OCI-LY7 (cell line): ENCODE measurements at regions not wholly inside any gene's neighbourhood (a gene's known extent, or its start where the extent isn't known, plus 50 kb on each side); places are given as distances from the start of the nearest gene placed in this dataset.
"Not testable (repeated sequence)": the region's sequence is repeated elsewhere in the genome, so short reads cannot be mapped to it uniquely, and the experiment has no call there.

Experiments used
- BruUV-seq: library from RNA; stranded (reverse); fragments of 400-500 nt; replicated peaks from 2 replicates; lab custom pipeline; 2021; lab: Mats Ljungman, UMichigan
- CTCF ChIA-PET: fragments of 300-600 bp; sonication (Branson Sonifier 250); formaldehyde crosslinking; loops from one replicate; lab custom pipeline; 2022; ENCODE audit warnings: antibody characterized with exemption; ENCODE audit not compliant: unreplicated experiment; lab: Charles Lee
- POLR2A ChIA-PET: fragments of 300-600 bp; sonication (Branson Sonifier 250); formaldehyde crosslinking; loops from one replicate; lab custom pipeline; 2022; ENCODE audit warnings: antibody characterized with exemption; lab: Charles Lee
- DNase-seq: peaks from one replicate; pipeline ENCODE4 v3.0.0-alpha.2; 2015; ENCODE audit warnings: low spot score
- H2AFZ ChIP-seq: fragments of 200-600 bp; sonication (generic), shearing (Covaris generic); 2 replicates; pipeline ENCODE4 v1.6.1; 2014; ENCODE audit warnings: mild to moderate bottlenecking, antibody characterized with exemption, low read length, moderate library complexity
- H3K27ac ChIP-seq: fragments of 200-600 bp; sonication (generic); 2 replicates; pipeline ENCODE4 v1.5.1; 2014; ENCODE audit warnings: mixed run types, low read depth, mild to moderate bottlenecking, moderate library complexity, low read length, inconsistent platforms; ENCODE audit not compliant: poor library complexity, severe bottlenecking
- H3K36me3 ChIP-seq: fragments of 200-600 bp; sonication (generic); 2 replicates; pipeline ENCODE4 v1.6.1; 2014; ENCODE audit warnings: mild to moderate bottlenecking, antibody characterized with exemption, low read length, moderate library complexity, mixed read lengths; ENCODE audit not compliant: insufficient read depth
- H3K4me1 ChIP-seq: fragments of 200-600 bp; sonication (generic); 2 replicates; pipeline ENCODE4 v1.5.1; 2014; ENCODE audit warnings: mild to moderate bottlenecking, low read length; ENCODE audit not compliant: insufficient read depth, poor library complexity, severe bottlenecking
- H3K4me2 ChIP-seq: fragments of 200-600 bp; sonication (generic); 2 replicates; pipeline ENCODE4 v1.6.1; 2014; ENCODE audit warnings: mild to moderate bottlenecking, low read length
- H3K4me3 ChIP-seq: fragments of 200-600 bp; sonication (generic); 2 replicates; pipeline ENCODE4 v1.5.1; 2014; ENCODE audit warnings: mild to moderate bottlenecking, low read depth, low read length; ENCODE audit not compliant: poor library complexity, severe bottlenecking
- H3K79me2 ChIP-seq: fragments of 200-600 bp; sonication (generic); 2 replicates; pipeline ENCODE4 v1.6.1; 2016; ENCODE audit warnings: low read depth, mild to moderate bottlenecking, low read length, moderate library complexity, mixed read lengths; ENCODE audit not compliant: insufficient read depth
- H3K9me2 ChIP-seq: fragments of 200-600 bp; sonication (generic); 2 replicates; pipeline ENCODE4 v1.6.1; 2016; ENCODE audit warnings: mild to moderate bottlenecking, low read length, mixed read lengths; ENCODE audit not compliant: insufficient read depth
- H3K9me3 ChIP-seq: fragments of 200-600 bp; sonication (generic); 2 replicates; pipeline ENCODE4 v1.6.1; 2014; ENCODE audit warnings: mild to moderate bottlenecking, mixed run types, low read length, mixed read lengths
- H4K20me1 ChIP-seq: fragments of 200-600 bp; sonication (generic); 2 replicates; pipeline ENCODE4 v1.6.1; 2014; ENCODE audit warnings: mild to moderate bottlenecking, antibody characterized with exemption, low read length, moderate library complexity, mixed read lengths; ENCODE audit not compliant: insufficient read depth
- CTCF ChIP-seq: fragments of 200-600 bp; sonication (generic); conservative IDR thresholded peaks from 2 replicates; pipeline ENCODE4 v1.5.1; 2014; ENCODE audit warnings: mild to moderate bottlenecking, antibody characterized with exemption, low read length, moderate library complexity, mixed read lengths
- EZH2phosphoT487 ChIP-seq: fragments of 200-600 bp; sonication (generic); IDR thresholded peaks from 2 replicates; pipeline ENCODE4 v1.6.1; 2018; ENCODE audit warnings: low read depth, borderline replicate concordance, mild to moderate bottlenecking, mixed run types, antibody characterized with exemption, low read length, moderate library complexity, mixed read lengths
- intact Hi-C: fragments of 100-400 bp; cut with micrococcal nuclease; formaldehyde crosslinking; loops from one replicate; pipeline ENCODE4 v1.10.0; 2022; ENCODE audit not compliant: unreplicated experiment

DNA sequence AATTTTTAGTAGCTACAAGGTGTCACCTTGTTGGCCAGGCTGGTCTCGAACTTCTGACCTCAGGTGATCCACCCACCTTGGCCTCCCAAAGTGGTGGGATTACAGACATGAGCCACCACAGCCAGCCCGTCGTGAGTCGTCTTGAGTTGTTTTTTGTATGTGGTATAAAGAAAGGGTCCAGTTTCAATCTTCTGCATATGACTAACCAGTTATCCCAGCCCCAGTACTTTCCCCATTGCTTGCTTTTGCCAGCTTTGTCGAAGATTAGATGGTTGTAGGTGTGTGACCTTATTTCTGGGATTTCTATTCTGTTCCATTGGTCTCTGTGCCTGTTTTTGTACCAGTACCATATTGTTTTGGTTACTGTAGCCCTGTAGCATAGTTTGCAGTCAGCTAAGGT is 105.9 kb downstream of the OR13H1 start:
- TF ChIP-seq CTCF = no peak
- TF ChIP-seq EZH2phosphoT487 = no peak
- Histone ChIP-seq H3K36me3 (no peaks in the 10 kb centered on the region), H3K4me2 (no peak overlapping the region), H3K4me3 (no peak overlapping the region), H3K9me3 (no peaks in the 10 kb centered on the region), H2AFZ (no peak overlapping the region), H3K79me2 (no peaks in the 10 kb centered on the region), H3K27ac (no peak overlapping the region), H3K9me2 (no peaks in the 10 kb centered on the region), H3K4me1 (no peaks in the 10 kb centered on the region), H4K20me1 (no peaks in the 10 kb centered on the region)
- intact Hi-C loops = no loop called here
- ChIA-PET CTCF (no interaction called here), POLR2A (no interaction called here)
- no peak for DNase-seq
- BruUV-seq = no TSS peak

DNA sequence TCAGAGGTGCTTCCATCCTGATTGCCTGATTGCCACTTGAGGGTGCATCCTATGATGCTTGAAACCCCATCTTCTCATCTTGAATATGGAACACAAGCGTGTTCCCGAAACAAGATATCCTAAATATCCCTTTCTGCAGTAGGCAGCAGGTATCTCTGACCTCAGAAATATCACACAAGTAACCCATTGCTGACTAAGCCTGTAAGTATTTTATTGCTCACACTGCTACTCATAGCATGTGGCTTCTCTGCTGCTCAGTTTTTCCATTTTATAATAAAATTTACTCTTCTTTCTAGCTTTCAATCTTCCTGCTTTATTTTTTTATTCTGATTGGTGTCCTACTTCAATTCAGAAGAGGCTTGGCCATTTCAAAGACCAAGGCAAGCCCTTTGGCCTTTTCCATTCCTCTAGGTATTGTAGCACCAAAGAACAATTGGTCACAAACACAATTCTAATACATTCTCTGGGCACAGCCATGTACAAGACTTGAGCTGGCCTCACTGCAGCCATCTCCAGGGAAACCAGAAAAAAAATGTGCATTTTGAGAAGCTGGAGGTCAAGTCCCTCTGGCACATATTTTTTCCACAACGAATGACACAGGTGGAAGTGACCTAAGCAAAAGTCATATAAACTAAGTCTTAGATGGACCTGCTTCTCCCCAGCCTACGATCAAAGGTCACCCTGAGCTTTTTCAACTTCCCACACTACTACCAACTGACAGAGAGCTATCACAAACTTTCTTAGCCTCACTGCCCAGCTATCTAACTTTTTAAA is 107.0 kb downstream of the OR13H1 start:
- TF ChIP-seq EZH2phosphoT487 (no peak), CTCF (no peak)
- Histone ChIP-seq H3K9me2 (no peaks in the 10 kb centered on the region), H3K79me2 (no peaks in the 10 kb centered on the region), H3K4me1 (no peaks in the 10 kb centered on the region), H3K36me3 (no peaks in the 10 kb centered on the region), H3K9me3 (no peaks in the 10 kb centered on the region), H3K27ac (no peak overlapping the region), H2AFZ (no peak overlapping the region), H4K20me1 (no peaks in the 10 kb centered on the region), H3K4me3 (no peak overlapping the region), H3K4me2 (no peak overlapping the region)
- ChIA-PET CTCF (no interaction called here), POLR2A (no interaction called here)
- no TSS peak for BruUV-seq
- intact Hi-C loops = no loop called here
- DNase-seq = no peak

- POLR2A ChIA-PET, intact Hi-C loops, H3K4me3 ChIP-seq, DNase-seq, H3K4me1 ChIP-seq, H3K27ac ChIP-seq, H3K36me3 ChIP-seq, BruUV-seq, H4K20me1 ChIP-seq, H2AFZ ChIP-seq, H3K4me2 ChIP-seq, CTCF ChIA-PET, H3K9me2 ChIP-seq, H3K79me2 ChIP-seq, H3K9me3 ChIP-seq: not testable (repeated sequence)
These were observed 119.9 kb downstream of the OR13H1 start for GRCh38 chrX:131663726-131664125.
